HFF-Myc (cell line): ENCODE measurements at regions not wholly inside any gene's neighbourhood (a gene's known extent, or its start where the extent isn't known, plus 50 kb on each side); places are given as distances from the start of the nearest gene placed in this dataset.

Experiments used
- DNase-seq: peaks from one replicate; pipeline ENCODE4 v3.0.0-alpha.2; 2011; ENCODE audit warnings: low read depth; ENCODE audit errors: extremely low read depth
- H3K4me3 ChIP-seq: replicated peaks from 2 replicates; pipeline ENCODE4 v1.5.1; 2011; ENCODE audit warnings: low read depth, mild to moderate bottlenecking, control low read depth, low read length
- CTCF ChIP-seq: IDR thresholded peaks from 2 replicates; pipeline ENCODE4 v1.5.1; 2012; ENCODE audit warnings: mild to moderate bottlenecking, low read depth, low read length, control low read depth; ENCODE audit errors: missing control alignments

GRCh38 chrX:20664131-20664530, 397.4 kb upstream of the RPS6KA3 start:
- no peak overlapping the region for H3K4me3 ChIP-seq
- no peak for TF ChIP-seq CTCF
- DNase-seq = no peak

GRCh38 chrX:20663336-20663735, 396.6 kb upstream of the RPS6KA3 start:
- TF ChIP-seq CTCF = no peak
- DNase-seq = no peak
- H3K4me3 ChIP-seq = no peak overlapping the region

GRCh38 chrX:20656721-20657120, 390.0 kb upstream of the RPS6KA3 start:
- H3K4me3 ChIP-seq = no peak overlapping the region
- TF ChIP-seq CTCF = no peak
- DNase-seq = no peak

GRCh38 chrX:20654596-20655106, 387.9 kb upstream of the RPS6KA3 start:
- H3K4me3 ChIP-seq = no peak overlapping the region
- TF ChIP-seq CTCF = no peak
- DNase-seq = no peak

- H3K4me3 ChIP-seq = no peak overlapping the region
- no peak for DNase-seq
- TF ChIP-seq CTCF = no peak
These were observed 386.4 kb upstream of the RPS6KA3 start for GRCh38 chrX:20653070-20653469.

GRCh38 chrX:20641954-20642353, 375.2 kb upstream of the RPS6KA3 start:
- no peak for DNase-seq

More at GRCh38 chrX:20641954-20642353, 375.2 kb upstream of the RPS6KA3 start:
- no peak overlapping the region for H3K4me3 ChIP-seq
- no peak for TF ChIP-seq CTCF
